CD14-positive monocyte (primary cell): ENCODE measurements at regions not wholly inside any gene's neighbourhood (a gene's known extent, or its start where the extent isn't known, plus 50 kb on each side); places are given as distances from the start of the nearest gene placed in this dataset. TPM values are rescaled to one million over a fixed set of nuclear protein-coding genes. Genes with fewer than 3 reads are reported as not detected.

Experiments used
- DNase-seq, 3 donors: peaks; one replicate each; pipeline ENCODE4 v3.0.0-alpha.2; 2011 to 2022
- H2AFZ ChIP-seq: 2 replicates; pipeline ENCODE4 v1.6.0; 2012; ENCODE audit warnings: mild to moderate bottlenecking, low read depth, low read length, inconsistent platforms; ENCODE audit not compliant: insufficient read depth, poor library complexity, severe bottlenecking
- H3K27ac ChIP-seq, 2 donors: 1 replicate in 1 of 2; 2 replicates in 1 of 2; pipeline ENCODE4 v1.5.1; 2012 to 2013; ENCODE audit warnings: low read length in 2 of 2, control low read depth in 1 of 2, inconsistent platforms in 1 of 2, low read depth in 1 of 2, mild to moderate bottlenecking in 1 of 2
- H3K27me3 ChIP-seq, 2 donors: one replicate each; pipeline versions ENCODE4 v1.6.0 to v1.6.1; 2011 to 2013; ENCODE audit warnings: low read length in 2 of 2; ENCODE audit not compliant: control insufficient read depth in 2 of 2, insufficient read depth in 2 of 2
- H3K36me3 ChIP-seq, 2 donors: replicated peaks in 1 of 2; 1 replicate in 1 of 2; 2 replicates in 1 of 2; pipeline versions ENCODE4 v1.5.1 to v1.6.1; 2012 to 2013; ENCODE audit warnings: low read length in 2 of 2, control low read depth in 1 of 2, inconsistent platforms in 1 of 2, mild to moderate bottlenecking in 1 of 2; ENCODE audit not compliant: insufficient read depth in 2 of 2, control insufficient read depth in 1 of 2
- H3K4me1 ChIP-seq, 2 donors: 1 replicate in 1 of 2; 2 replicates in 1 of 2; pipeline versions ENCODE4 v1.5.1 to v1.6.1; 2012 to 2013; ENCODE audit warnings: low read length in 2 of 2, control low read depth in 1 of 2, inconsistent platforms in 1 of 2, mild to moderate bottlenecking in 1 of 2, moderate library complexity in 1 of 2; ENCODE audit not compliant: insufficient read depth in 2 of 2, control insufficient read depth in 1 of 2
- H3K4me2 ChIP-seq: replicated peaks from 2 replicates; pipeline ENCODE3; 2012; ENCODE audit warnings: low read length, moderate library complexity, mild to moderate bottlenecking; ENCODE audit not compliant: poor library complexity, severe bottlenecking; ENCODE audit errors: extremely low read depth
- H3K4me3 ChIP-seq, 3 experiments: fragments of 200-600 bp in 1 of 3; sonication (generic) in 1 of 3; replicated peaks in 1 of 3; 1 replicate in 2 of 3; 2 replicates in 1 of 3; pipeline ENCODE4 v1.5.1; 2011 to 2013; ENCODE audit warnings: low read length in 3 of 3, mild to moderate bottlenecking in 3 of 3, control low read depth in 2 of 3, low read depth in 2 of 3, inconsistent platforms in 1 of 3, moderate library complexity in 1 of 3
- H3K79me2 ChIP-seq: 2 replicates; pipeline ENCODE4 v1.6.0; 2012; ENCODE audit warnings: mild to moderate bottlenecking, control low read depth, inconsistent platforms, low read length, moderate library complexity; ENCODE audit not compliant: insufficient read depth
- H3K9ac ChIP-seq: 2 replicates; pipeline ENCODE4 v1.6.0; 2017; ENCODE audit warnings: low read length, mild to moderate bottlenecking; ENCODE audit not compliant: insufficient read depth, poor library complexity, severe bottlenecking
- H3K9me3 ChIP-seq, 2 donors: replicated peaks in 1 of 2; 1 replicate in 1 of 2; 2 replicates in 1 of 2; pipeline versions ENCODE4 v1.5.1 to v1.6.1; 2012 to 2013; ENCODE audit warnings: low read length in 2 of 2, control low read depth in 1 of 2; ENCODE audit not compliant: control insufficient read depth in 1 of 2, insufficient read depth in 1 of 2
- H4K20me1 ChIP-seq: 2 replicates; pipeline ENCODE4 v1.6.0; 2012; ENCODE audit warnings: mild to moderate bottlenecking, low read length, control low read depth, moderate library complexity; ENCODE audit not compliant: insufficient read depth
- H3K27ac Mint-ChIP-seq, 7 donors: one replicate each; pipeline ENCODE4 v1.8.0; 2020; ENCODE audit warnings: mild to moderate bottlenecking in 7 of 7, mixed read lengths in 7 of 7, moderate library complexity in 6 of 7, inconsistent platforms in 2 of 7
- H3K27me3 Mint-ChIP-seq, 3 donors: one replicate each; pipeline ENCODE4 v1.8.0; 2021 to 2022; ENCODE audit warnings: low read depth in 3 of 3, mild to moderate bottlenecking in 3 of 3, mixed read lengths in 3 of 3, moderate library complexity in 3 of 3, inconsistent platforms in 1 of 3
- H3K36me3 Mint-ChIP-seq, 2 donors: one replicate each; pipeline ENCODE4 v1.8.0; 2020; ENCODE audit warnings: mixed read lengths in 2 of 2, inconsistent platforms in 1 of 2, mild to moderate bottlenecking in 1 of 2
- H3K4me1 Mint-ChIP-seq: one replicate; pipeline ENCODE4 v1.8.0; 2020; ENCODE audit warnings: mild to moderate bottlenecking, mixed read lengths
- H3K4me3 Mint-ChIP-seq, 2 donors: one replicate each; pipeline ENCODE4 v1.8.0; 2020; ENCODE audit warnings: mild to moderate bottlenecking in 2 of 2, mixed read lengths in 2 of 2, moderate library complexity in 1 of 2
- H3K9me3 Mint-ChIP-seq, 7 donors: one replicate each; pipeline ENCODE4 v1.8.0; 2020 to 2022; ENCODE audit warnings: mixed read lengths in 7 of 7, mild to moderate bottlenecking in 6 of 7, moderate library complexity in 6 of 7, inconsistent platforms in 2 of 7
- WGBS: methylation state at CpG from one replicate; pipeline ENCODE4 v1.1.5; 2013; ENCODE audit warnings: missing lambda C conversion rate; ENCODE audit not compliant: insufficient coverage; 5-methylcytosine and 5-hydroxymethylcytosine counted together
- intact Hi-C, 2 donors: fragments of 100-400 bp; cut with micrococcal nuclease; formaldehyde crosslinking; loops; one replicate each; pipeline versions ENCODE4 v1.15.0 to v1.15.1; 2023
- small RNA-seq: library from RNA; depleted of rRNA; stranded (forward); fragments of <200 nt; gene quantifications from one replicate; pipeline ENCODE3, GENCODE V24; 2012; ENCODE audit warnings: low read depth; ENCODE audit not compliant: insufficient read length
- TF ChIP-seq, protein P1 (sequence below): fragments of 200-600 bp; IDR thresholded peaks from one replicate; pipeline ENCODE4 v1.8.0; 2022; ENCODE audit warnings: antibody characterized with exemption, mild to moderate bottlenecking

DNA sequence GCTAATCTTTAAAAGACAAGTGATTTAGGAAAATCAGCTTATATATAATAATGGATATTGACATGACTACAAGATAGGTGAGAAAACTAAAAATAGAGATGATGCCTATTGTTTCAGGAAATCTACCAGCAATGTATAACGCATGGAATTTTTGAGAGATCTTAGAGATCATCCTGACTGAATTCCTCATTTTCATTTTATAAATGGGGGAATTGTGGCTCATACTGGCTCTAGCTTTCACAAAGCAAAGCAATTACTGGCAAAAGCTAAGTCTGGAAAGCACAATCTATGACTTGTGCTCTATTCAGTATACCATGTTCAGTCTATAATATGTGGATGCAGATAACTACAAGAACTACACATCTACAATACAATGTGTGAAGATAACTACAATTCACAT is 51.9 kb upstream of the FANCL start:
- no peak for DNase-seq
- no peaks in the 10 kb centered on the region for H3K4me1 Mint-ChIP-seq
- Histone ChIP-seq H3K27me3 (no peaks in the 10 kb centered on the region), H4K20me1 (no peaks in the 10 kb centered on the region), H3K4me1 (no peaks in the 10 kb centered on the region), H3K9ac (no peak overlapping the region), H3K4me2 (no peak overlapping the region), H2AFZ (no peak overlapping the region), H3K27ac (no peak overlapping the region), H3K9me3 (peaks cover 0 to 2% of the 10 kb centered on the region in 2 donors), H3K79me2 (no peaks in the 10 kb centered on the region), H3K4me3 (no peak overlapping the region), H3K36me3 (no peaks in the 10 kb centered on the region)
- intact Hi-C loops = no loop called here
- TF ChIP-seq, protein P1, sequence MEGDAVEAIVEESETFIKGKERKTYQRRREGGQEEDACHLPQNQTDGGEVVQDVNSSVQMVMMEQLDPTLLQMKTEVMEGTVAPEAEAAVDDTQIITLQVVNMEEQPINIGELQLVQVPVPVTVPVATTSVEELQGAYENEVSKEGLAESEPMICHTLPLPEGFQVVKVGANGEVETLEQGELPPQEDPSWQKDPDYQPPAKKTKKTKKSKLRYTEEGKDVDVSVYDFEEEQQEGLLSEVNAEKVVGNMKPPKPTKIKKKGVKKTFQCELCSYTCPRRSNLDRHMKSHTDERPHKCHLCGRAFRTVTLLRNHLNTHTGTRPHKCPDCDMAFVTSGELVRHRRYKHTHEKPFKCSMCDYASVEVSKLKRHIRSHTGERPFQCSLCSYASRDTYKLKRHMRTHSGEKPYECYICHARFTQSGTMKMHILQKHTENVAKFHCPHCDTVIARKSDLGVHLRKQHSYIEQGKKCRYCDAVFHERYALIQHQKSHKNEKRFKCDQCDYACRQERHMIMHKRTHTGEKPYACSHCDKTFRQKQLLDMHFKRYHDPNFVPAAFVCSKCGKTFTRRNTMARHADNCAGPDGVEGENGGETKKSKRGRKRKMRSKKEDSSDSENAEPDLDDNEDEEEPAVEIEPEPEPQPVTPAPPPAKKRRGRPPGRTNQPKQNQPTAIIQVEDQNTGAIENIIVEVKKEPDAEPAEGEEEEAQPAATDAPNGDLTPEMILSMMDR = no peak
- H3K9me3 Mint-ChIP-seq = peaks cover 0 to 4% (median 0%) of the 10 kb centered on the region in 7 donors
- H3K27me3 Mint-ChIP-seq = no peaks in the 10 kb centered on the region
- no peak overlapping the region for H3K27ac Mint-ChIP-seq
- H3K4me3 Mint-ChIP-seq = no peak overlapping the region
- WGBS = no CpG with 5 or more reads among the region's 1 CpG
- H3K36me3 Mint-ChIP-seq = no peaks in the 10 kb centered on the region

DNA sequence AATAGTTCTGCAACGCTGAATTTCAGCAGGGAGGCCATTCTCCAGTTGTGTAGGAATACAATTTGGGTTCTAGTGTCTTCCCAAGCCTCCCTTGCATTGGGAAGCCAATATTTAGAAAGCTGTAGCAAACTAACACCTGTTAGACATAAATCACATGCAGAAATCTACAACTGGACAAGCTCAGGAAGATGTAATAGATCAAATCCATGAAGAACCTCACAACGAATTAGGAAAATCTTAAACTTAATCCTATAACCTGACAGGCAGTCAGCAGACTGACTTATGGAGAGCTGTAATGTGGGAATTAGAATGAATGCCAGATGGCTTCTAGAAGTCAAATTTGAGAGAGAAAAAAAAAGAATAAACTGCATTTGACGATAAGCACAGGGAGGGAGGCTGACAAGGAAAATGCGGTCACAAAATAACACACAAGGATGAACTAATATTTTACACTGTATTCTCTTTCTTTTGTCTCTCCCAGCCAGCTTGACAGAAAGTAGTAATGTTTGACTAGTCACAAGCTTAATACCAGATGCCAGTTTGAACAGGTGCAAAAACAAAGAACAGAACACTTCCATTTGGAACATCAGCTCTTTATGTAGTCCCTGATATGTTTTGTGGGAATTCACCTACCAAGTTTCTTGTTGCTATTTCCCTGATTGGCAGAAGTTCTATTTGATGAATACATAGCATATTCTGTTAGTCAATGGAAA is 50.8 kb upstream of the FANCL start:
- Histone ChIP-seq H3K79me2 (no peaks in the 10 kb centered on the region), H3K9me3 (peaks cover 0 to 3% of the 10 kb centered on the region in 2 donors), H3K27ac (no peak overlapping the region), H3K4me1 (no peaks in the 10 kb centered on the region), H3K4me2 (no peak overlapping the region), H3K36me3 (no peaks in the 10 kb centered on the region), H3K9ac (no peak overlapping the region), H2AFZ (no peak overlapping the region), H3K27me3 (no peaks in the 10 kb centered on the region), H4K20me1 (no peaks in the 10 kb centered on the region), H3K4me3 (no peak overlapping the region)
- no peaks in the 10 kb centered on the region for H3K4me1 Mint-ChIP-seq
- no peak overlapping the region for H3K4me3 Mint-ChIP-seq
- no peaks in the 10 kb centered on the region for H3K36me3 Mint-ChIP-seq
- peaks cover 0 to 3% (median 0%) of the 10 kb centered on the region in 3 donors for H3K27me3 Mint-ChIP-seq
- intact Hi-C loops = no loop called here
- WGBS = no CpG with 5 or more reads among the region's 4 CpGs
- no peak for DNase-seq
- peaks cover 0 to 4% (median 2%) of the 10 kb centered on the region in 7 donors for H3K9me3 Mint-ChIP-seq
- no peak overlapping the region for H3K27ac Mint-ChIP-seq
- TF ChIP-seq, protein P1 = no peak

Small RNA genes in the stretch of these regions (small RNA-seq; reads per million reads assigned to genes)
- gene AC007179.3 = not detected
- not detected for gene MIR4432
- not detected for gene RNA5SP94
- gene RNU1-32P = 13.5 reads per million, percentile 81 among the genes with 10 or more reads in this experiment
- gene RNU6-508P = not detected
